ENCODE measurements at regions not wholly inside any gene's neighbourhood (a gene's known extent, or its start where the extent isn't known, plus 50 kb on each side); places are given as distances from the start of the nearest gene placed in this dataset.
"Not testable (repeated sequence)": the region's sequence is repeated elsewhere in the genome, so short reads cannot be mapped to it uniquely, and the experiment has no call there.

- peak; percentile 10 for DNase-seq (ENCODE audit: low read depth)
- TF ChIP-seq CTCF (IDR thresholded peaks at IDR 0.05; ENCODE audit: low read length, missing control alignments) = no peak
- no peak overlapping the region for H3K4me3 ChIP-seq (replicated peaks; ENCODE audit: low read depth, low read length)
These were observed 332.9 kb upstream of the RBMS1 start for GRCh38 chr2:160826496-160826895.

- H3K4me3 ChIP-seq (replicated peaks; ENCODE audit: low read depth, low read length) = no peak overlapping the region
- no peak for TF ChIP-seq CTCF (IDR thresholded peaks at IDR 0.05; ENCODE audit: low read length, missing control alignments)
These were observed 332.2 kb upstream of the TANK start for GRCh38 chr2:160828076-160828475.

GRCh38 chr2:160832381-160832780, 327.8 kb upstream of the TANK start:
- not testable (repeated sequence) for H3K4me3 ChIP-seq (replicated peaks; ENCODE audit: low read depth, low read length); DNase-seq (ENCODE audit: low read depth)

More at GRCh38 chr2:160828076-160828475, 332.2 kb upstream of the TANK start:
- no peak for DNase-seq (ENCODE audit: low read depth)

GRCh38 chr2:160835166-160835565, 325.1 kb upstream of the TANK start:
- TF ChIP-seq CTCF (IDR thresholded peaks at IDR 0.05; ENCODE audit: low read length, missing control alignments) = no peak
- no peak for DNase-seq (ENCODE audit: low read depth)

GRCh38 chr2:160836755-160837154, 323.5 kb upstream of the TANK start:
- peak; percentile 87 for DNase-seq (ENCODE audit: low read depth)
- TF ChIP-seq CTCF (IDR thresholded peaks at IDR 0.05; ENCODE audit: low read length, missing control alignments) = no peak
- no peak overlapping the region for H3K4me3 ChIP-seq (replicated peaks; ENCODE audit: low read depth, low read length)

More at GRCh38 chr2:160835166-160835565, 325.1 kb upstream of the TANK start:
- no peak overlapping the region for H3K4me3 ChIP-seq (replicated peaks; ENCODE audit: low read depth, low read length)

GRCh38 chr2:160837416-160837815, 322.8 kb upstream of the TANK start:
- TF ChIP-seq CTCF (IDR thresholded peaks at IDR 0.05; ENCODE audit: low read length, missing control alignments) = no peak
- DNase-seq (ENCODE audit: low read depth) = peak; percentile 8
- H3K4me3 ChIP-seq (replicated peaks; ENCODE audit: low read depth, low read length) = no peak overlapping the region

- DNase-seq (ENCODE audit: low read depth) = no peak
- TF ChIP-seq CTCF (IDR thresholded peaks at IDR 0.05; ENCODE audit: low read length, missing control alignments) = no peak
These were observed 322.1 kb upstream of the TANK start for GRCh38 chr2:160838147-160838546.

More at GRCh38 chr2:160838147-160838546, 322.1 kb upstream of the TANK start:
- H3K4me3 ChIP-seq (replicated peaks; ENCODE audit: low read depth, low read length) = no peak overlapping the region

All from fibroblast of pulmonary artery (primary cell).